ENCODE measurements at regions not wholly inside any gene's neighbourhood (a gene's known extent, or its start where the extent isn't known, plus 50 kb on each side); places are given as distances from the start of the nearest gene placed in this dataset.

DNA sequence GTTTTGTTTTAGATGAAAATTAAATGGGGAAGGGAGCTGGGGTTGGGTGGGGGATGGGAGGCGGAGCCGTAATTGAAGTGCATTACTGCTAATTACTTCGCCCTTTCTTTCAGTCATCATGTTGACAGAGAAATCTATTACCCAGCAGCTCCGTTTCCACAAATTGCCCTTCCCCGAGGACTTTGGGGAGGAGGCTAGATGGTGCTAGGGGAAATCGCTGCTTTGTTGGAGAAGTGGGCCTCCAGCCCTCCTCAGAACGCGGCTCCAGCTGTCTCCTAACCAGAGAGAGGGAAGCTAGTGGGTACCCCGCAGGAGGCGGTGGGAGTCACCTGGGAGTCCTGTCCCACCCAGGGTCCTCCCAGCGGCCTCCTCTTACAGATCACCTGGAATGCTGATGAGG lies 130.9 kb upstream of the MYCN start:
- H3K4me1 Mint-ChIP-seq = peaks cover 53% of the 10 kb centered on the region
- TF ChIP-seq ETS1 (IDR thresholded peaks at IDR 0.05) = no peak
- TF ChIP-seq JUNB (IDR thresholded peaks at IDR 0.05; ENCODE audit: unreplicated experiment) = no peak
- TF ChIP-seq STAT1 (IDR thresholded peaks at IDR 0.05; ENCODE audit: unreplicated experiment) = no peak
- TF ChIP-seq, protein P1, sequence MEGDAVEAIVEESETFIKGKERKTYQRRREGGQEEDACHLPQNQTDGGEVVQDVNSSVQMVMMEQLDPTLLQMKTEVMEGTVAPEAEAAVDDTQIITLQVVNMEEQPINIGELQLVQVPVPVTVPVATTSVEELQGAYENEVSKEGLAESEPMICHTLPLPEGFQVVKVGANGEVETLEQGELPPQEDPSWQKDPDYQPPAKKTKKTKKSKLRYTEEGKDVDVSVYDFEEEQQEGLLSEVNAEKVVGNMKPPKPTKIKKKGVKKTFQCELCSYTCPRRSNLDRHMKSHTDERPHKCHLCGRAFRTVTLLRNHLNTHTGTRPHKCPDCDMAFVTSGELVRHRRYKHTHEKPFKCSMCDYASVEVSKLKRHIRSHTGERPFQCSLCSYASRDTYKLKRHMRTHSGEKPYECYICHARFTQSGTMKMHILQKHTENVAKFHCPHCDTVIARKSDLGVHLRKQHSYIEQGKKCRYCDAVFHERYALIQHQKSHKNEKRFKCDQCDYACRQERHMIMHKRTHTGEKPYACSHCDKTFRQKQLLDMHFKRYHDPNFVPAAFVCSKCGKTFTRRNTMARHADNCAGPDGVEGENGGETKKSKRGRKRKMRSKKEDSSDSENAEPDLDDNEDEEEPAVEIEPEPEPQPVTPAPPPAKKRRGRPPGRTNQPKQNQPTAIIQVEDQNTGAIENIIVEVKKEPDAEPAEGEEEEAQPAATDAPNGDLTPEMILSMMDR (conservative IDR thresholded peaks at IDR 0.05; ENCODE audit: low read depth in 2 of 2) = no peak
- TF ChIP-seq, protein P2, sequence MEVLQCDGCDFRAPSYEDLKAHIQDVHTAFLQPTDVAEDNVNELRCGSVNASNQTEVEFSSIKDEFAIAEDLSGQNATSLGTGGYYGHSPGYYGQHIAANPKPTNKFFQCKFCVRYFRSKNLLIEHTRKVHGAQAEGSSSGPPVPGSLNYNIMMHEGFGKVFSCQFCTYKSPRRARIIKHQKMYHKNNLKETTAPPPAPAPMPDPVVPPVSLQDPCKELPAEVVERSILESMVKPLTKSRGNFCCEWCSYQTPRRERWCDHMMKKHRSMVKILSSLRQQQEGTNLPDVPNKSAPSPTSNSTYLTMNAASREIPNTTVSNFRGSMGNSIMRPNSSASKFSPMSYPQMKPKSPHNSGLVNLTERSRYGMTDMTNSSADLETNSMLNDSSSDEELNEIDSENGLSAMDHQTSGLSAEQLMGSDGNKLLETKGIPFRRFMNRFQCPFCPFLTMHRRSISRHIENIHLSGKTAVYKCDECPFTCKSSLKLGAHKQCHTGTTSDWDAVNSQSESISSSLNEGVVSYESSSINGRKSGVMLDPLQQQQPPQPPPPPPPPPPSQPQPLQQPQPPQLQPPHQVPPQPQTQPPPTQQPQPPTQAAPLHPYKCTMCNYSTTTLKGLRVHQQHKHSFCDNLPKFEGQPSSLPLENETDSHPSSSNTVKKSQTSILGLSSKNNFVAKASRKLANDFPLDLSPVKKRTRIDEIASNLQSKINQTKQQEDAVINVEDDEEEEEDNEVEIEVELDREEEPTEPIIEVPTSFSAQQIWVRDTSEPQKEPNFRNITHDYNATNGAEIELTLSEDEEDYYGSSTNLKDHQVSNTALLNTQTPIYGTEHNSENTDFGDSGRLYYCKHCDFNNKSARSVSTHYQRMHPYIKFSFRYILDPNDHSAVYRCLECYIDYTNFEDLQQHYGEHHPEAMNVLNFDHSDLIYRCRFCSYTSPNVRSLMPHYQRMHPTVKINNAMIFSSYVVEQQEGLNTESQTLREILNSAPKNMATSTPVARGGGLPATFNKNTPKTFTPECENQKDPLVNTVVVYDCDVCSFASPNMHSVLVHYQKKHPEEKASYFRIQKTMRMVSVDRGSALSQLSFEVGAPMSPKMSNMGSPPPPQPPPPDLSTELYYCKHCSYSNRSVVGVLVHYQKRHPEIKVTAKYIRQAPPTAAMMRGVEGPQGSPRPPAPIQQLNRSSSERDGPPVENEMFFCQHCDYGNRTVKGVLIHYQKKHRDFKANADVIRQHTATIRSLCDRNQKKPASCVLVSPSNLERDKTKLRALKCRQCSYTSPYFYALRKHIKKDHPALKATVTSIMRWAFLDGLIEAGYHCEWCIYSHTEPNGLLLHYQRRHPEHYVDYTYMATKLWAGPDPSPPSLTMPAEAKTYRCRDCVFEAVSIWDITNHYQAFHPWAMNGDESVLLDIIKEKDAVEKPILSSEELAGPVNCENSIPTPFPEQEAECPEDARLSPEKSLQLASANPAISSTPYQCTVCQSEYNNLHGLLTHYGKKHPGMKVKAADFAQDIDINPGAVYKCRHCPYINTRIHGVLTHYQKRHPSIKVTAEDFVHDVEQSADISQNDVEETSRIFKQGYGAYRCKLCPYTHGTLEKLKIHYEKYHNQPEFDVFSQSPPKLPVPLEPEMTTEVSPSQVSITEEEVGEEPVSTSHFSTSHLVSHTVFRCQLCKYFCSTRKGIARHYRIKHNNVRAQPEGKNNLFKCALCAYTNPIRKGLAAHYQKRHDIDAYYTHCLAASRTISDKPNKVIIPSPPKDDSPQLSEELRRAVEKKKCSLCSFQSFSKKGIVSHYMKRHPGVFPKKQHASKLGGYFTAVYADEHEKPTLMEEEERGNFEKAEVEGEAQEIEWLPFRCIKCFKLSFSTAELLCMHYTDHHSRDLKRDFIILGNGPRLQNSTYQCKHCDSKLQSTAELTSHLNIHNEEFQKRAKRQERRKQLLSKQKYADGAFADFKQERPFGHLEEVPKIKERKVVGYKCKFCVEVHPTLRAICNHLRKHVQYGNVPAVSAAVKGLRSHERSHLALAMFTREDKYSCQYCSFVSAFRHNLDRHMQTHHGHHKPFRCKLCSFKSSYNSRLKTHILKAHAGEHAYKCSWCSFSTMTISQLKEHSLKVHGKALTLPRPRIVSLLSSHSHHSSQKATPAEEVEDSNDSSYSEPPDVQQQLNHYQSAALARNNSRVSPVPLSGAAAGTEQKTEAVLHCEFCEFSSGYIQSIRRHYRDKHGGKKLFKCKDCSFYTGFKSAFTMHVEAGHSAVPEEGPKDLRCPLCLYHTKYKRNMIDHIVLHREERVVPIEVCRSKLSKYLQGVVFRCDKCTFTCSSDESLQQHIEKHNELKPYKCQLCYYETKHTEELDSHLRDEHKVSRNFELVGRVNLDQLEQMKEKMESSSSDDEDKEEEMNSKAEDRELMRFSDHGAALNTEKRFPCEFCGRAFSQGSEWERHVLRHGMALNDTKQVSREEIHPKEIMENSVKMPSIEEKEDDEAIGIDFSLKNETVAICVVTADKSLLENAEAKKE (CRISPR knock-in tag; IDR thresholded peaks at IDR 0.05) = no peak
- no peak for TF ChIP-seq POLR2AphosphoS5 (IDR thresholded peaks at IDR 0.05; ENCODE audit: low read depth)
- no peak for TF ChIP-seq ZNF331 (CRISPR knock-in tag; IDR thresholded peaks at IDR 0.05; ENCODE audit: low read depth)
- no peak for TF ChIP-seq EZH2phosphoT487 (IDR thresholded peaks at IDR 0.05; ENCODE audit: unreplicated experiment)
- no peak for TF ChIP-seq REST (IDR thresholded peaks at IDR 0.05; ENCODE audit: unreplicated experiment)
- no peak for TF ChIP-seq ZNF114 (CRISPR knock-in tag; IDR thresholded peaks at IDR 0.05)
- TF ChIP-seq NANOG (IDR thresholded peaks at IDR 0.05; ENCODE audit: borderline replicate concordance) = no peak
- no peak for TF ChIP-seq CREB1 (CRISPR knock-in tag; IDR thresholded peaks at IDR 0.05; ENCODE audit: low read depth)
- TF ChIP-seq EZH2 (IDR thresholded peaks at IDR 0.05; ENCODE audit: low read depth, unreplicated experiment) = no peak
- ATAC-seq (no peak), DNase-seq (ENCODE audit: low spot score) (no peak)
- Histone ChIP-seq H2AFZ (peak overlapping the region; percentile 64), H3K4me2 (no peak overlapping the region), H3K9me2 (ENCODE audit: insufficient read depth) (peaks cover 18% of the 10 kb centered on the region; the same call in 1 of the 2 replicates), H3K4me3 (no peak overlapping the region), H3F3A (replicated peaks; ENCODE audit: low read depth) (no peaks in the 10 kb centered on the region), H3K27ac (ENCODE audit: low read depth) (no peak overlapping the region), H3K79me2 (replicated peaks; ENCODE audit: insufficient read depth) (no peaks in the 10 kb centered on the region), H4K20me1 (replicated peaks; ENCODE audit: insufficient read depth) (no peaks in the 10 kb centered on the region), H3K36me3 (ENCODE audit: insufficient read depth) (no peaks in the 10 kb centered on the region), H3K27me3 (ENCODE audit: insufficient read depth) (no peaks in the 10 kb centered on the region), H3K4me1 (ENCODE audit: insufficient read depth) (peaks cover 36% of the 10 kb centered on the region)
- H3K4me3 Mint-ChIP-seq = no peak overlapping the region
- no peaks in the 10 kb centered on the region; the same call in 2 of the 3 replicates for H3K36me3 Mint-ChIP-seq (ENCODE audit: low read depth)
- peaks cover 18% of the 10 kb centered on the region for H3K27me3 Mint-ChIP-seq (ENCODE audit: insufficient read depth, low read depth, poor library complexity)
- no peak overlapping the region for H3K27ac Mint-ChIP-seq
- peaks cover 4% of the 10 kb centered on the region; the same call in 2 of the 3 replicates for H3K9me3 Mint-ChIP-seq

Data from GM23338 (cell line).